ENCODE measurements at regions not wholly inside any gene's neighbourhood (a gene's known extent, or its start where the extent isn't known, plus 50 kb on each side); places are given as distances from the start of the nearest gene placed in this dataset.

DNA sequence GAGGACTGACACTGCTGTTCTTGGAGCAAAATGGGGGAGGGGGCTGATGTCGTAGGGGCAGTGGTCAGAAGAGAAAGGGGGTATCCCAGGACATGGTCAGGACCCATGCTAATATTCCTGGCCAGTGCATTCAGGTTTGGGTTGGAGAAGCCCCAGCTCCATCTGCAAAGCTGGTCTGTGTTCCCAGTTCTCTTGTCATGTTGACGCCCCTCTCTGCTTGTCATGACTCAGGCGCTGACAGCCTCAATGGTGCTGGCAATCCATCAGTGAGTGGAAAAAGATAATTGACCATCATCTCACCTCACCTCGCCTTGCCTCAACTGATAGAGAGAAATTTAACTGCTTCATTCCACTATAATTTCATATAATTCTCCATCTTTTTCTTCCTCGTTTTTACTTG, 283.1 kb upstream of the CADM1 start:
- DNase-seq = no peak
- TF ChIP-seq POLR2A (IDR thresholded peaks at IDR 0.05; ENCODE audit: low read length) (no peak), GATA1 (IDR thresholded peaks at IDR 0.05; ENCODE audit: low read depth, low read length) (no peak)

DNA sequence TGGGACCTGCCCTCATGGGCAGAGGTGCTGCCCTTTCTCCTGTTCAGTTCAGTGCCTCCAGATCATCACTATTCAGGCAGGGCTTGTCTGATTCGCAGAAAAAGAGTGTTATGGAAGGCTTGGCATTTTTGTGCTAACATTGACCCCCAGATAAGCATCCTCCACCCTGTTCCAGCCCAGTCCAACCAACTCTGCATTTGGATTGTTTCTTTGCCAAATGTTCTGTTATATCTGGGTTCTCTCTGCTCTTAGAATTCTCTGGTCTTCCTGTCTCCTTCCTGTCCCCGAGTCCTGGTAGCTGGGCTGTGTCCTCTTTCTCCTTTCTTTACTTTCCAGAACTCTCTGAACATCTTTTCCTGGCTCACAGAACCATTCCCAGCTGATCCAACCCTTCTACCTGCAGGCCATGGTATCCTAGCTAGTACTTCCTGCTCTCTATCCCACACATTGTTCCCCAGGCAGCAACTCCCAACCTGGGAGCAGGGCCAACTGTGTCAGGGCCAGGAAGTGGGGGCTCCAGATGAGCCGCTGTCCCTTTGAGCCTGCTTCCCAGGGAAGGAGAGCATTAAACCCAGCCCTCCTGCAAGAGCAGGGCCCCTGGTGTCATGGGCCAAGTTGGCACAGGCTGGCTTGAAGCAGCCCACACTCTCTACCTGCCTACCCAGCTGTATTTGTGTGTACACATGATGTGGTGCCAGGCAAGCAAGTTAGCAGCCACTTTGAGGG, 280.7 kb upstream of the CADM1 start:
- no peak for DNase-seq
- no peak for TF ChIP-seq GATA1 (IDR thresholded peaks at IDR 0.05; ENCODE audit: low read depth, low read length)
- no peak for TF ChIP-seq POLR2A (IDR thresholded peaks at IDR 0.05; ENCODE audit: low read length)

DNA sequence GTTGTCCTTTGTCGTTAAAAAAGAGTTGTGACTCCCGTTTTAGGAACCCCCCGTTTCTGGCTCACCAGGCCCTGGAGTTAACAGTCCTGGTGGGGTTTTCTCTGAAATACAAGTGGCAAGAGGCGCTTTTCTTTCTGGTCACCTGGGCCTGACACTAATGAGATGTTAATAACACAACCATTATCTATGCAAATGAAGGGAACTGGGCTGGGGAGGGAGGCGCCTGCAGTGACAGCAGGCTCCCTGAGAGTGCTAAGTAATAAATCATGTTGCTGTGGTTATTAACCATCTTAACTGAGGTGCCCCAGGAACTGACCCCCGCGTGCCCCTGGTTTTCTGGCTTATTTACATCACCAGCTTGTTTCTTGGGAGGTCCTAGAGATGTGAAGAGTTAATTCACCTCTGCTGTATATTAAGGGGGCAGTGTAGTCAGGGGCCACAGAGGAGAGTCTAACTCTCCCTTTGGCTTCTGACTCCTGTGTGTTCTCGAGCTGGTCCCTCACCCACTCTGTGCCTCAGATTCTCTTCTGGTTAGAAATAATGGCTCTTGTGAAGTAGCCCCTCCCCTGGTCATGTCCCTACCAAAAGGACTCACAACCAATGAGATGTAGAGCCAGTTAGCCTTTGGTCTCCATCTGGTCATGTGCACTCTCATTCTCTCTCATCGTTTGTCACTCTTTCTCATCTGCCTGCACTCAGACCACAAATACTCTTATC, 276.6 kb upstream of the CADM1 start:
- no peak for TF ChIP-seq POLR2A (IDR thresholded peaks at IDR 0.05; ENCODE audit: low read length)
- no peak for TF ChIP-seq GATA1 (IDR thresholded peaks at IDR 0.05; ENCODE audit: low read depth, low read length)
- DNase-seq = no peak

DNA sequence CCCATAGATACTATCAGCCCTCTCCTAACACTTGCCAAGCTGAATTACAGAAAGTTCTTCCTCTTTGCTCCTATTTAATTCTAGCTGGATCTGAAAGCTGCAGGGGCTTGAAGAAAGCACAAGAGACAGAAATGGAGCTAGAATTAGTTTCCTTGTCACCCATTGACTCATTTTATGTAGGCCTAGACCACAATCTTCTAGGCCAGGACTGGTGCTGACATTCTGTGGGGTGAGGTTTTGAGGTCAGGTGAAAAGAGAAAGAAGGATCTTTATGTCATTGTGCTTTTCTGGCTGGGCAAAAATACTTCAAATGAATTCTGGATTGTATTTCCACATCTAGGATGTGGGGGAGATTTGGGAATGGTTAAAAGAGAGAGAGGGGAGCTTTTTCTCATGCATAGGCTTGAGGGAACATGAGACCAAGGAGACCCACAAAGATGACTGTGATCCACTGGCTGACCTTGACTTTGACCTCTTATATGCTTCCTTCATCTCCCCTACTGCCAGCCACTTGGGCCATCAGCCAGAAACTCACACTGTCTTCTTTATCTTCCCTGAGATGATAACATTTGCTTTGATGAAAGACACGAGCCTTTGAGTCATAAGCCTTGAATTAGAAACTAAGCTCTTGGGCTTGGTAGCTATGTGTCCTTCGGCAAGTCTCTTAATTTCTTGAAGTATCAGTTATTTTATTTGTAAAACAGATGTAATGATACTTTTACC, 274.9 kb upstream of the CADM1 start:
- DNase-seq = no peak
- no peak for TF ChIP-seq POLR2A (IDR thresholded peaks at IDR 0.05; ENCODE audit: low read length)
- no peak for TF ChIP-seq GATA1 (IDR thresholded peaks at IDR 0.05; ENCODE audit: low read depth, low read length)

DNA sequence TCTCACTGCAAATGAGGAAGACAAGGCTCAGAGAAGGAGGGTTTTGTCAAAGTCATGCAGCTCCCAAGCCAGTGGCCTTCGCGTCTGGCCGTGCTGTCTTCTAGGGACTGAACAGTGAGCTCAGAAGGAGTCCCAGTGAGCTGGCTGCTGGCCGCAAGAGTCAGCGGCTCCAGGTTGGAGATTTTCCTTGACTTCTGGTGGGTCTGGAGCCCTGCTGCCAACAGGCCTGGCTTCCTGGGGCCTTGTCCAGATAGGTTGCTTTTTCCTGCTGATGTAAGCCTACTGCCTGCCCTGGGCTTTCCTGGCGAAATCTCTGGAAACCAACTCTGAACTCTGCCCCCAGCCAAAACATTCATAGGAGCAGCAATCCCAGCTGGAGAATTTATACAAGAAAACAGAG, 272.7 kb upstream of the CADM1 start:
- DNase-seq = no peak
- TF ChIP-seq GATA1 (IDR thresholded peaks at IDR 0.05; ENCODE audit: low read depth, low read length) (no peak), POLR2A (IDR thresholded peaks at IDR 0.05; ENCODE audit: low read length) (no peak)

DNA sequence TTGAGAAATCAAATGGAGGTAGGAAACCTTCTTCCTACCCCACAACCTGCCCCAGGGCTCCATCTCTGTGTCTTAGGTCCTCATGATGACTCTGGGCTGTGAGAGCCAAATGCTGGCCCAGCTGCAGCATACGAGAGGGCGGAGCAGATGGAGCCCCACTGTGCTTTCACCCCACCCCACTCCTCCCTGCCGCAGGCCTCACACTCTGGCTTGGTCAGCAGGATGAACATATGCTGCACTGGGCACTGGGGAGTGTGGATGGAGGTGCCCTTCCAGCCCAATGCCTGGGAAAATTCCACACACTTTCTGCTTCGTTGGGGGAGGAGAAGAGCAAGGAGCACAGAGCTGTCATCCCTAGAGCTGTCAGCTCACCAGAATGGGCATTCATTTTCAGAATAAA, 271.6 kb upstream of the CADM1 start:
- DNase-seq = no peak
- TF ChIP-seq POLR2A (IDR thresholded peaks at IDR 0.05; ENCODE audit: low read length) (no peak), GATA1 (IDR thresholded peaks at IDR 0.05; ENCODE audit: low read depth, low read length) (no peak)

DNA sequence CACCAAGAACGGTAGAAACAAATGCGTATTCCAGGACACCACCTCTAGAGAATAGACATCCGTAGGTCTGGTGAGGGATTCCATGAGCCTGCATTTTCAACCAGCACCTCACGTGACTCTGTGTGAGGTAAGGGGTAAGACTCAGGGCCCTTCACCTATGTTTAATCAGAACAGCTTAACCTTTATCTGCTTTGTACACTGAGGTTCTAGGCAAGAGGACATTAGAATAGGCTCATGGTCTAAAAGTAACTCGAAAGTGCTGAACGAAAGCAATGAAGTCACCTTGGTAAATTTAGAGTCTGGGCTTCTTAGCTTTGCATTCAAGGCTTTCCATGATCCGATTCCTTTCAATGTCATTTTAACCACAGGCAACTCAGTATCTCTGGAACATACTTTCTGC, 270.5 kb upstream of the CADM1 start:
- DNase-seq = no peak
- no peak for TF ChIP-seq POLR2A (IDR thresholded peaks at IDR 0.05; ENCODE audit: low read length)
- no peak for TF ChIP-seq GATA1 (IDR thresholded peaks at IDR 0.05; ENCODE audit: low read depth, low read length)

DNA sequence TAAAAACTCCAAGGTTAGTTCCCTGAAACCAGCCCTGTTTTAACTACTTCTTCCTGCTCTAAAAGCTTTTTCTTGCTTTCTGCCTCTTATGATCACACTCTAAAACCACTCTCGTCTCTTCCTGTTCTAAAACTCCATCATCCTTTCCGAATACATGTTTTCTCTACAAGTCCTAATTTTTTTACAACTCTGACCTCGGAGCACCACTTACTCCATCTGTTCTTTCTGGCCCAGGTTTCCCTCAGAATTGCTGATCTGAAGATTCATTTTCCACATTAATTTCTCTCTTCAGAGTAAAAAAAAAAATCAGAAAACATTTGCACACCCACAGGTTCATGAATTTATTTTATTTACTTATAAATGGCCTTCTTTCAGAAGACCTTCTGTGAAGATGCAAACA, 265.7 kb upstream of the CADM1 start:
- DNase-seq = no peak
- TF ChIP-seq POLR2A (IDR thresholded peaks at IDR 0.05; ENCODE audit: low read length) (no peak), GATA1 (IDR thresholded peaks at IDR 0.05; ENCODE audit: low read depth, low read length) (no peak)

DNA sequence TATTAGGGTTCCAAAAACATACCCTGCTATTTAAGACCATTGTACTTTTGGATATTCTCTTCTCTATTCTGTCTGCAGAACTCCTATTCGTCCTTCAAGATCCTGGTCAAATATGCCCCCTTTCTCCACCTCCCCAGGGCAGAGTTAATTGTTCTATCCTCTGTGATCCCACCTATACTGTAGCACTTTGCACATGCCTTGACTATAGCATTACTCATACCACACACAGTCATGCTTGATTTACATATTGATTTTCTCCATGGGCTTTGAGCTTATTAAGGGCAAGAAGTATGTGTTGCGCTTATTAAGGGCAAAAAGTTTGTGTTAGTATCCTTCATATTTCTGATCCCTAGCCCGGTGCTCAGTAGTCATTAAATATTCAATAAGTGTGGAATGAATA, 263.7 kb upstream of the CADM1 start:
- no peak for DNase-seq
- TF ChIP-seq GATA1 (IDR thresholded peaks at IDR 0.05; ENCODE audit: low read depth, low read length) (no peak), POLR2A (IDR thresholded peaks at IDR 0.05; ENCODE audit: low read length) (no peak)

DNA sequence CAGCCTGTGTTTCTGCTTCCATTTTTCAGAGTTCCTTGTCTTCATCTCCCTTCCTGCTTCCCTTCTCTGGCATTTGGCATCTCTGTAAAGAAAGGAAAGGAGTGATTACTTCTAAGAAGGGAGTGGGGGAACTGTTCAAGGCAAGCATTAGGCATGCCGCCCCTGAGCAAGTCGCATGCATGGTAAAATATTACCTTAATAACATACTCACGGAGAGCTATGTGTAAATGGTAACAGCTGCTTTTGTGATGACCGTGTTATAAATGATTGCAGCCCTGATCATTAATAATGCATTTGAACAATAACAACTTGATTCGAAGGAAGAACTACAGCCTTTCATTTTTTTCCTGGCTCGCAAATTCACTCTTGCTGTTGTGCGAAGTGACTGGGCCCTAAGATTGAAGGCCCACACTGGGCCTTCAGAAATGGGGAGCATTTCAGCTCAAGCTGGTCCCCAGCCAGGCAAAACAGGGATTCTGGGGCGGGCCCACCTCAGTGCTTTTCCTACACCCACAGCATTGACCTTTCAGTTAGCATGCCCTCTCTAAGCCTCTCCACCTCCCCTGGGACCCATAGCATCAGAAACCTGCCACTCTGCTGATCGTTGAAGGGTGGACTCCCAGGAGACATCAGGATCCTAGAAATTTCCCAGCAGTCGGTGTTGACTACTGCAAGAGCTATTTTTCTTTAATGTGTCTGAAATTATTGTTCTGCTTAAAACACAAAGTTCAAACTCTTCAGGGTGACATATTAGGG, 263.0 kb upstream of the CADM1 start:
- TF ChIP-seq POLR2A (IDR thresholded peaks at IDR 0.05; ENCODE audit: low read length) = no peak
- TF ChIP-seq GATA1 (IDR thresholded peaks at IDR 0.05; ENCODE audit: low read depth, low read length) = no peak

DNA sequence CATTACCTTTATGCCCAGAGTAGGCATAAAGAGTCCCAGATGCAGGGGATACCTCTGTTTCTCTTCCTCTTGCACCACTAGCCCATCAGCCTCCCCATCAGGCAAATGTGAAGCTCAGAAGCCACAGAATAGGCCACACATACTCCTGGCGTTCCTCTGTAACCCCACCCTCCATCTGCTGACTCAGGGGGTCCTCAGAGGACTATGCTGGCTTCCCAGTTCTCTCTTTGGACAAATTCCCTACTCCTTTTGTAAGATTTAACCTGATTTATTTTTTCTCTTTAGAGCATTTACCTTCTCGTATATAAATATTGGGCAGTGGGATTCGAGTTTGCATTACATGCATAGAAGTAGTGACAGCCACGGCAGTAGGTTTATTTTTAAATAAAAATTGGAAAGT, 262.3 kb upstream of the CADM1 start:
- no peak for DNase-seq

More for the DNA sequence above, 263.0 kb upstream of the CADM1 start:
- DNase-seq = no peak

DNA sequence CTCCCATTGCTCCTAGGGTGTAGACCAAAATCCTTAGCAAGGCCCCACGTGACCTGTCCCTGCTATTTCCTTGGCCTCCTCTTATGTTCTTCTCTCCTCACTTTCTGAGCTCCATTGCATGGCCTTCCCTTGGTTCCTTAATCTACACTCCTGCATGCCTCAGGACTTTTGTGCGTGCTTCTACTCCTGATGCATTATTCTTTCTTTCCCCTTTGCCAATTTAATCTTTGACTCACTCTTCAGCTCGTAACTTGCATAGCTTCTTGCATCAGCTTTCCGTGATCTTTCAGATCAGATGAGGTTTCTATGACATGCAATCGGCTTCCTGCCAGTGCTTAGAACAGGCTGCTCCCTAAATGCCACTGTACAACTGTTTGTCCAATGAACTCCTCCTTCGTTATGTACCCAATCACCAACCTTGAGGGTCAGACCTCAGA, 261.6 kb upstream of the CADM1 start:
- no peak for DNase-seq
- TF ChIP-seq POLR2A (IDR thresholded peaks at IDR 0.05; ENCODE audit: low read length) (no peak), GATA1 (IDR thresholded peaks at IDR 0.05; ENCODE audit: low read depth, low read length) (no peak)

More for the DNA sequence above, 262.3 kb upstream of the CADM1 start:
- TF ChIP-seq GATA1 (IDR thresholded peaks at IDR 0.05; ENCODE audit: low read depth, low read length) (no peak), POLR2A (IDR thresholded peaks at IDR 0.05; ENCODE audit: low read length) (no peak)

DNA sequence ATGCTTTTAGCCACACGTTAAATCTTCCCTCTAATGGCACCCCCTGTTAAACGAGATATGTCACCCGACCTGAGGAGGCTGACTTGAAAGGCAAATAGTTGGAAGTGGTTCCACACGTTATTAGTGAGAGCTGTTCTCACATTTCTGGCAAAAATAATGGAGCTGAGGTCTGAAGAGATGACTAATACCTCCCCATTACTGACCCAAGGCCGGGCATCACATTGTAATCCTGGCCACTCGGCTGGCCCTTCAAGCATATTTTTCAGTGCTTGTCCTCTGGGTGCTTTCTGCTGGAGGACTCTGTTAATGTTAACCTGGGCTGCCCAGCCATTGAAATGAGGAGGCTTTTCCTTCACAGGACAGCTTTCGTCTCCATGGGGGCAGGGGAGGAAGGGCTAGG, 260.0 kb upstream of the CADM1 start:
- no peak for TF ChIP-seq GATA1 (IDR thresholded peaks at IDR 0.05; ENCODE audit: low read depth, low read length)
- no peak for TF ChIP-seq POLR2A (IDR thresholded peaks at IDR 0.05; ENCODE audit: low read length)
- no peak for DNase-seq

DNA sequence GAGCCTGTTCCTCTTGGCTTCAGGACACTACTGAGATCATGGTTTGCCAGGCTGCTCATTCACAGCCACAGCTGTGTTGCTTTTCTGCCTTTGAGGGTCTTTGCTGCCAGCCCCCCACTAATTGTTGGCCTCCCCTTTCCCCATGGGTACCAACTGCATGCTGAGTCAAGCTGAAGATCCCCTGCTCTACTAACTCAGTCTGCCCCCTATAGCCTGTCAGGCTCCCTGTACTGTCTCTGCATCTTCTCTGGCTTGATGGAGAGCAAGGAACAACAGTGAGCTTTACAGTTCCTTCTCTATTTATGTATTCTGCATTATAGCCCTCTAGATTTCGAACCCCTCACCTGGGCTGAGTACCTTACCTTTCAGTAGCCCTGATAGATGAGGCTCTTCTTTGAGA, 257.6 kb upstream of the CADM1 start:
- DNase-seq = no peak
- TF ChIP-seq GATA1 (IDR thresholded peaks at IDR 0.05; ENCODE audit: low read depth, low read length) (no peak), POLR2A (IDR thresholded peaks at IDR 0.05; ENCODE audit: low read length) (no peak)

Data from erythroblast (primary cell).